ENCODE measurements at regions not wholly inside any gene's neighbourhood (a gene's known extent, or its start where the extent isn't known, plus 50 kb on each side); places are given as distances from the start of the nearest gene placed in this dataset.
"Not testable (repeated sequence)": the region's sequence is repeated elsewhere in the genome, so short reads cannot be mapped to it uniquely, and the experiment has no call there.

DNA sequence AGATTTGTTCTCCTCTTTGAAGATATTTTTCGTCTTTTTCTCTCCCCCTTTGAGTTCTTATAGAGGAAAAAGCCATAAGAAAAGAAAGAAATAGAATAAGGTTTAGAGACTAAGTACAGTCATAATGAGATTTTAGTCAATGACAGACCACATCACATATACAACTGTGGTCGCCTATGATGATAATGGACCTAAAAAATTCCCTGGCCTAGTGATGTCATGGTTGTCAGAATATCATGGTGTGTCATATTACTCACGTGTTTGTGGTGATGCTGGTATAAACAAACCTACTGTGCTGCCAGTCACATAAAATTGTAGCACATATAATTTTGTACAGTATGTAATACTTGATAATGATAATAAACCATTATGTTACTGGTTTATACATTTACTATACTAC, 1096.1 kb downstream of the OLFM4 start:
- H3K27ac Mint-ChIP-seq: no peak overlapping the region
- no peak overlapping the region for H3K4me3 Mint-ChIP-seq
- no peaks in the 10 kb centered on the region for H3K36me3 Mint-ChIP-seq (ENCODE audit: low read depth)

DNA sequence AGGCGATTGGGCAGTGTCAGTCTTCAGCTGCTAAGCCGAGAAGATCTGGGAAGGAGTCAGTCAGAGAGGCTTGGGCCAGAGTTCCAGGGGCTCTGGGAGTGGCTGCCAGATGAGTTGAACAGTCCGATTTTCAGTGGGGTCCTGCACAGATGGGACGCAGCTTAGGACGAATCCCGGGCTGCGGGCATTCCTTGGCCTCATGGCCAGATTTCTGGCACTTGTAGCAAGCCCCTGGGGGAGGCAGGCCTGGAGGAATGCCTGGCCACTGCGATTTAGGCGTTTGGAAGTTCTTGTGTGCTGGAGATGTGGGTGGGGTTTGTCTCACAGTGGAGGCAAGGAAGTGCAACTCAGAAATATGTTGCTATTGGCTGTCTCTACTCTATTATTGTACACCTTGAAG, 1102.3 kb downstream of the OLFM4 start:
- ATAC-seq (replicated peaks); H3K27ac Mint-ChIP-seq; H3K4me3 Mint-ChIP-seq; H3K36me3 Mint-ChIP-seq (ENCODE audit: low read depth); H3K27me3 Mint-ChIP-seq; H3K4me1 Mint-ChIP-seq: not testable (repeated sequence)
- H3K9me3 Mint-ChIP-seq: peaks cover 34% of the 10 kb centered on the region

More for the DNA sequence above, 1096.1 kb downstream of the OLFM4 start:
- Mint-ChIP-seq H3K4me1 (no peaks in the 10 kb centered on the region), H3K9me3 (peaks cover 23% of the 10 kb centered on the region), H3K27me3 (no peaks in the 10 kb centered on the region)
- no peak for ATAC-seq (replicated peaks)

DNA sequence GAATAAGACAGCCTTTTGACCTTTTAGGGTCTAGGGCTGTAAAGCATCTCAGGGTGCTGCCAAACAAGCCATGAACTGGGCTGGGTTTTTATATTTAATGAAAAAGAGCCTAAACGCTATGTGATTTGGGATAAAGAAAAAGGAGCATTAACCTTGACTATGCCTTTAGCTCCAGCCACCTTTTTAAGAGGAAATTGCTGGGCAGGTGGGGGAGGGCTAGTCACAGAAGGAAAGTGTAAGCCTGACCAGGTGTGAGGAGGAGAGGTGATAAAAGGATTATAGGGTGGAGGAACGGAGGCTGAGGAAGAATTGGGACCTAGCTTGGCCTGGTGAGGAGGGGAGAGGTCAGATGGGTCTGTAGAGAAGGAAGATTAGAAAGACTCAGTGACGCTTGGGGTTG, 1102.8 kb downstream of the OLFM4 start:
- not testable (repeated sequence) for H3K4me1 Mint-ChIP-seq; H3K36me3 Mint-ChIP-seq (ENCODE audit: low read depth); ATAC-seq (replicated peaks); H3K4me3 Mint-ChIP-seq; H3K27ac Mint-ChIP-seq; H3K27me3 Mint-ChIP-seq
- peaks cover 33% of the 10 kb centered on the region for H3K9me3 Mint-ChIP-seq

DNA sequence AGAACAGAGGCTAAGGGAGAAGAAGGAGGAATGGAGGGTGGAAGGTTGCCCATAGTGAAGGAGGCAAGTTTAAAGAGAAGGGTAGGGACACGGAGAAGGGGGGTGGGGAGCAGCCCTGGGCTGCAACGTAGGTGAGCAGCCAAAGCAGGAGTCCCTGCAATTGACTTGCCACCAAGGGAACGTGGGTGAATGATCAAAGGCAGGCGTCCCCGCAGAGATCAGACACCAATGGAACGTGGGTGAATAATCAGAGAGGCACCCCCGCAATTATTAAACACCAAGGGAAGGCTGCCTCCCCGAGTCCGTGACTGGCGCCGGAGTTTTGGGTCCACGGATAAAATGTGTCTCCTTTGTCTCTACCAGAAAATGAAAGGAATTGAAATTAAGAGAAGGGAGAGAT, 1103.5 kb downstream of the OLFM4 start:
- H3K4me1 Mint-ChIP-seq; H3K27ac Mint-ChIP-seq; ATAC-seq (replicated peaks); H3K36me3 Mint-ChIP-seq (ENCODE audit: low read depth); H3K4me3 Mint-ChIP-seq; H3K27me3 Mint-ChIP-seq: not testable (repeated sequence)
- H3K9me3 Mint-ChIP-seq: peaks cover 30% of the 10 kb centered on the region

DNA sequence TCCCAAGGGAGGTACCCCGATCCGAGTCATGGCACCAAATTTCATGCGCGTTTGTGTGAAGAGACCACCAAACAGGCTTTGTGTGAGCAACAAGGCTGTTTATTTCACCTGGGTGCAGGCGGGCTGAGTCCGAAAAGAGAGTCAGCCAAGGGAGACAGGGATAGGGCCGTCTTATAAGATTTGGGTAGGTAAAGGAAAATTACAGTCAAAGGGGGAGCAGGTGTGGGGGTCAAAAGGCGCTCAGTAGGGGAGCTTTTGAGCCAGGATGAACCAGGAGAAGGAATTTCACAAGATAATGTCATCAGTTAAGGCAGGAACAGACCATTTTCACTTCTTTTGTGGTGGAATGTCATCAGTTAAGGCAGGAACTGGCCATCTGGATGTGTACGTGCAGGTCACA, 1104.1 kb downstream of the OLFM4 start:
- H3K4me3 Mint-ChIP-seq; ATAC-seq (replicated peaks); H3K4me1 Mint-ChIP-seq; H3K27ac Mint-ChIP-seq; H3K27me3 Mint-ChIP-seq; H3K36me3 Mint-ChIP-seq (ENCODE audit: low read depth): not testable (repeated sequence)
- H3K9me3 Mint-ChIP-seq: peaks cover 30% of the 10 kb centered on the region

DNA sequence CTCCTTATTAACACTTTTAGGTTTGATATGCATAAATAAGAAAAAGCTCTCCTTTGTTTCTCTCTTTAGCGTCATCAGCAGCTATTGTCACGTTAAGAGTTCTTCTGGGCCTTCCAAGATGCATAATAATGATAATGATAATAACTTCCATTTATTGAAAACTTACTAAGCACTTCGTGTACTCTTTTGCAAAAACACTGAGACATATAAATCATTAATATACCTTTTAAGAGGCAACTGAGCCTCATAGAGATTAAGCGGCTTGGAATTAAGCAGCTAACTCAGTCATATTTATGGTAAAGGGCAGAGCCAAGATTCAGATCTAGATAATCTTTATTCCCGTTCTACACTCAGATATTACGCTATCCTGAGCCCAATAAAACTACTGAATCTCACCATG, 1105.1 kb downstream of the OLFM4 start:
- Mint-ChIP-seq H3K27me3 (no peaks in the 10 kb centered on the region), H3K36me3 (ENCODE audit: low read depth) (no peaks in the 10 kb centered on the region), H3K27ac (no peak overlapping the region), H3K4me1 (no peaks in the 10 kb centered on the region), H3K4me3 (no peak overlapping the region), H3K9me3 (peaks cover 30% of the 10 kb centered on the region)
- ATAC-seq (replicated peaks): no peak

DNA sequence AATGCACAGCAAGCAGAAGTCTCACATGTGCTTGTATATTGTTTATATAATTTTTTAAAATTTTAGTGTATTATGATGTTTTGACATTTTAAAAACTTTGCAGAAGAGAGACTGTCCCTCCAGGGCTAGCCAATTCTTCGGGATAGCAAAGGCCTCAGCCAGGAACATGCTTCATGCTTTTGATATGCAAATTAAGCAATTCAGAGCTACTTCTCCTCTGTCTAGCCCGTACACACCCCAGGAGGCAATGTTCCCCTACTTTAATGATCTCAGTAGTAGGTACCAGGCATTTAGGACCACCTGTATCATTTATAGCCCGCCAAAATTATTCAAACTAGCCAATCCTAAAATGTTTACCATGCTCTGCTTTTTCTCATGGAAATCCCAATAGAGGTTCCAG, 1116.2 kb downstream of the OLFM4 start:
- Mint-ChIP-seq H3K9me3 (peaks cover 20% of the 10 kb centered on the region), H3K4me3 (no peak overlapping the region), H3K27me3 (no peaks in the 10 kb centered on the region), H3K4me1 (no peaks in the 10 kb centered on the region), H3K36me3 (ENCODE audit: low read depth) (no peaks in the 10 kb centered on the region), H3K27ac (no peak overlapping the region)
- ATAC-seq (replicated peaks): no peak

DNA sequence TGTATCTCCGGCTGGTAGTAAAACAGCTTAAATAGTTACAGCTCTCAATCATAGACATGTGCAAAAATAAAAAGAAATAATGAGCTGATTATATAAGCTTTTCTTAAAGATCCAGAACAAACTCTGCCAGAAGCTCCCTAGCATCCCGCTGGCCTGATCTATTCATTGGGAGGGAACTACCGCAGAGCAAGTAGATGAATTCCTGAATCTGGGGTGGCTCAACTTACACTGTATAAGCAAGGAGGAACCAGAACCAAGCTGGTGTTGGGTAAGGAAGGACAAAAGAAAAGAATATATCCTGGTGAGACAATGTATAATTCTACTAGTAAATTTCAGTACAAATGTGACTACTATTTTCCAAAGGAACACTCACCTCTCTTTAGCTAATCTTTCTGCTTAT, 1122.2 kb downstream of the OLFM4 start:
- Mint-ChIP-seq H3K36me3 (ENCODE audit: low read depth) (no peaks in the 10 kb centered on the region), H3K4me1 (no peaks in the 10 kb centered on the region), H3K27ac (no peak overlapping the region), H3K27me3 (no peaks in the 10 kb centered on the region), H3K4me3 (no peak overlapping the region), H3K9me3 (peaks cover 16% of the 10 kb centered on the region)
- no peak for ATAC-seq (replicated peaks)

DNA sequence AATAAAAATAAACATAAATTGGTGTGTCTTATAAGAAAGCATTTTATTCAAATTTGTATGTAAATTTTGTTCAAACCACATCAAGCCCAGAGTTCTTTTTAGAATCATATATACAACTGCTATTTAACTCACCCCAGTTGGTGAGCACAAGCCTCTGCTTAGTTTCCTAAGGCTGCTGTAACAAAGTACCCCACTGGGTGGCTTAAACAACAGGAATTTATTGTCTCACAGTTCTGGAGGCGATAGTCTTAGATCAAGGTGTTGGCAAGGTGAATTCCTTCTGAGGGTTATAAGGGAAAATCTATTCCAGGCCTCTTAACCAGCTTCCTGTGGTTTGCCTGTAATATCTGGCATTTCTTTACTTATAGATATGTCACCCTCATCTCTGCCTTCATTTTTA, 1133.5 kb downstream of the OLFM4 start:
- no peak for ATAC-seq (replicated peaks)
- H3K9me3 Mint-ChIP-seq: peaks cover 16% of the 10 kb centered on the region
- no peaks in the 10 kb centered on the region for H3K36me3 Mint-ChIP-seq (ENCODE audit: low read depth)
- H3K27me3 Mint-ChIP-seq: no peaks in the 10 kb centered on the region
- no peak overlapping the region for H3K27ac Mint-ChIP-seq
- H3K4me1 Mint-ChIP-seq: no peaks in the 10 kb centered on the region
- no peak overlapping the region for H3K4me3 Mint-ChIP-seq

DNA sequence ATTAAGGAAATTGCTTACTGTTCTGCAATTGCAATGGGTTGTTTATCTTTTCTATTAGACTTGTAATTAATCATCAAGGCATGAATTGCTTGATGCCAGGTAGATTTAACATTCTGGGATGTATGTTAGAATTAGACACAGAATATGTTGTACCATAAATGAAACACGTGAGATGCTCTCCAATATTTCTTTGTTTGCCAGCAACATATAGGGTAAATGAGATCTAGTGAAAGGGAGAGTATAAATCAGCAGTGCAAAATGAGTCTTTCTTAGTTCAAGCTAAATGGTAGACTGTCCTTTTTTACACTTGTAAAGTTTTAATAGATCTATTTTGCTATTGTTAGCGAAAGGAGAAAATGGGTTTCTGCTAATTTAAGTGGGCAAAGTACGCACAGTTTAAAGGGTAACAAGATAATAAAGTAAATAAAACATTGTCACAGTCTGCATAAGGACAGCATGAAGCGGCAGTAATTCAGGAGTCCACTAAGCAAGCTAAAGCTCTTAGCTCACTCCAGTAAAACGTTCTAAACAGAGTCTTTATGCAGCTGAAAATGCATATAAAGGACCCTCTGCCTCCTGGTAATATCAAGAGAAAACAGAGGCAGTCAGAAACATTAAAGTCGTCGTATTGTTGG, 1137.1 kb downstream of the OLFM4 start:
- Mint-ChIP-seq H3K4me3 (no peak overlapping the region), H3K27me3 (no peaks in the 10 kb centered on the region), H3K9me3 (peaks cover 12% of the 10 kb centered on the region), H3K4me1 (no peaks in the 10 kb centered on the region), H3K27ac (no peak overlapping the region), H3K36me3 (ENCODE audit: low read depth) (no peaks in the 10 kb centered on the region)
- no peak for ATAC-seq (replicated peaks)

DNA sequence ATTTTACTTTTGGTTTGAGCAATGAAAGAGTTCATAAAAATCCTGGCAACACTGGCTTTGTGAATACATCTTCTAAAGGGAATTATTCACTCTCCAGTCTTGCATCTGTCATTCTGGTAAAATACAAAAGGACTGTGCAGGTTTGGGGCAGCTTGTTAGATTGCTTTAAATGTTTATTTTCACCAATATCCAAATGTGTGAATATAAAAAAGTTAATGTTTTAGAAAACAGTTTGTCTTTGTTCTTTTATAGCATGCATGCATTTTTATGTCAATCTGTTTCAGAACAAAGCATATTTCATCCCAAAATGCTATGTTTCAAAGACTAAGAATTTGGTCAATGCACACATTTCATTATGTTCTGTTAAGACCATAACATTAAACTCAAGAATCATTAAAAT, 1145.4 kb downstream of the OLFM4 start:
- Mint-ChIP-seq H3K4me1 (no peaks in the 10 kb centered on the region), H3K9me3 (peaks cover 3% of the 10 kb centered on the region), H3K36me3 (ENCODE audit: low read depth) (no peaks in the 10 kb centered on the region), H3K27ac (no peak overlapping the region), H3K4me3 (no peak overlapping the region), H3K27me3 (no peaks in the 10 kb centered on the region)
- ATAC-seq (replicated peaks): no peak

DNA sequence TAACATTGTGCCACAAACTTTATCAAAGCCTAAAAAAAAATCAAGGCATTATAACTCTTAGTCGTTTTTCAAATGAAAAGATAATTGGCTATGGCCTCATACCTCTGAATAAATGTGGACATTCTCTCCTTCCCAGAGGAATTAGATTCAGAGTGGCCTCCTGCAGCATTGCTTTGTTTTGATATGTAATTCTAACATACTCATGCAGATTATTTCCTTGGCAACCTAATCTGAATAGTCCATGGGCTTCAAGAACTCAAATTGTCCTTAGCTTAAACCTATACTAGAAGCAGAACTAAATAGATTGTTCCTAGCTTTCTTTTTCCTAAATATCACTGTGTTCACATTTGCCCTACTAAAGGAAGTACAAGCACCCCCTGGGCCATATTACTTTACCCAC, 1146.9 kb downstream of the OLFM4 start:
- ATAC-seq (replicated peaks): no peak
- no peak overlapping the region for H3K27ac Mint-ChIP-seq
- no peaks in the 10 kb centered on the region for H3K36me3 Mint-ChIP-seq (ENCODE audit: low read depth)
- peaks cover 7% of the 10 kb centered on the region for H3K9me3 Mint-ChIP-seq
- no peaks in the 10 kb centered on the region for H3K27me3 Mint-ChIP-seq
- no peak overlapping the region for H3K4me3 Mint-ChIP-seq
- H3K4me1 Mint-ChIP-seq: no peaks in the 10 kb centered on the region

DNA sequence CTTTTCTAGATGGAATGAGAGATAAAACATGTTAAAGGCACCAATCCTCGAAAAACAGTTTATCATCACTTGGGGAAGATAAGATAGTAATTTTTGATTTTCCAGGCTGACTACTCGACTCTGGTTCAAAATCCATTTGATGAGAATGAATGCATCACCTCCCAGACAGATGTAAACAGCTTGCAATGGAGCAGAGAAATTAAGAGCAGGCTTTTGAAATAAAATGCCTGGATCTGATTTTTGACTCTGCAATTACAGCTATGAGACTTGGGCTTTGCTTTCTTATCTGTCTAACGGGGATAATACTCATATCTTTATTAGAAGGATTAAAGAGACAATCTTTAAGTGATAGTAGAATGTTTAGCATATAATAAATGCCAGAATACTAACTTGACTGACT, 1148.9 kb downstream of the OLFM4 start:
- no peak overlapping the region for H3K4me3 Mint-ChIP-seq
- no peaks in the 10 kb centered on the region for H3K36me3 Mint-ChIP-seq (ENCODE audit: low read depth)
- no peak overlapping the region for H3K27ac Mint-ChIP-seq
- peaks cover 5% of the 10 kb centered on the region for H3K9me3 Mint-ChIP-seq
- H3K27me3 Mint-ChIP-seq: no peaks in the 10 kb centered on the region
- no peaks in the 10 kb centered on the region for H3K4me1 Mint-ChIP-seq
- no peak for ATAC-seq (replicated peaks)

DNA sequence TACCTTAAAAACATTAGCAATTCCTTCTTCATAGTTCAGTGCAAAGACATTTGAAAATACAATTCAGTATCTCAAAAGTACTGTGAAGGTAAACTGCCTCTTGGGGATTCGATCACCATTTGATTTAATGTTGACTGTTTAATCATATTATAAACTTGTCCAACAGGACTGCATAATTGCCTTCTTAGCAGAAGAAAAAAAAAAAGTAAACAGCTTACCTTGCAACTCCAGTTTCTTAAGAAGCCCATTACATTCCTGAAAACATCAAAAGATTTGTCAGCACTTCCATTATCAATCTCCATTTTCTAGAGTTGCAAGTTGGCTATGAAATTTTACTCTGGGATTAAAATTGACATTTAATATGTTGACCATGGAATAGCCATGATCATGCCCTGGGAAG, 1154.6 kb downstream of the OLFM4 start:
- H3K4me1 Mint-ChIP-seq: no peaks in the 10 kb centered on the region
- no peak for ATAC-seq (replicated peaks)
- no peaks in the 10 kb centered on the region for H3K27me3 Mint-ChIP-seq
- no peak overlapping the region for H3K27ac Mint-ChIP-seq
- H3K4me3 Mint-ChIP-seq: no peak overlapping the region
- H3K9me3 Mint-ChIP-seq: peaks cover 22% of the 10 kb centered on the region
- H3K36me3 Mint-ChIP-seq (ENCODE audit: low read depth): no peaks in the 10 kb centered on the region

DNA sequence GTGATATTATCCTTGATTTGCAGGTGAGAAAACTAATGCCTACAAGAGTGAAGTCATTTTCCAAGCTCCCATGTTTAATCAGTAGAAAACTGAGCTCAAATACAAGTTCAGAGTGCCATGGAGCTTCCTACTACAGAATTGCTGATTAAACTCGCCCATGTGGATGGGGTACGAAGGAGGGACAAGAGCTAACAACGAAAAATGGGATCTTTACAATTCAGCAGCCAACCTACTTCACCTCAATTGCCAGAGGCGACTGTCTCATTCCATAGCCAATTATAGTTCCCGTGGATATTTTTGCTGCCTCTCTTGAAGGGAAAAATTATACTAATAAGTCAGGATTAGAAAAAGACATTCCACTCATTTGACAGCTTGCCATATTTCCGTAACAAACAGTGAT, 1155.1 kb downstream of the OLFM4 start:
- Mint-ChIP-seq H3K4me3 (no peak overlapping the region), H3K27me3 (no peaks in the 10 kb centered on the region), H3K36me3 (ENCODE audit: low read depth) (no peaks in the 10 kb centered on the region), H3K9me3 (peaks cover 22% of the 10 kb centered on the region), H3K27ac (no peak overlapping the region), H3K4me1 (no peaks in the 10 kb centered on the region)
- no peak for ATAC-seq (replicated peaks)

DNA sequence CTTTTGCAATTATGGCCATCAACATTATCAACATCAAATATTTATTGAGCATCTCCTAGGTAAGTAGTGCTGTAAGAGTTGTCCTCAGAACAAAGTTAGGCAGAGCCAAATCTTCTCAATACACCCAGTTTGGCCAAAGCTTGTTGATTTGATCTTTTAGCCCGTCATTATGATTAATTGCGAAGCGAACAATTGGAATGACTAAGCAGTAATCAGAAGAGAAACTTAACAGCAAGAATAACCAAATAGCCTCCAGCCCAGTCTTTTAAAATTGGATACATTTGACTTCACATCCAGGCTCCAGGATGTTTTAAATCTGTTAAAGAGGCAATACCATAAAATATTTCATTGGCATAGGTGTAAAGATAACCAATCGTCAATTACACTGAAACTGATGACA, 1156.0 kb downstream of the OLFM4 start:
- no peaks in the 10 kb centered on the region for H3K27me3 Mint-ChIP-seq
- H3K27ac Mint-ChIP-seq: no peak overlapping the region
- ATAC-seq (replicated peaks): no peak
- H3K4me1 Mint-ChIP-seq: no peaks in the 10 kb centered on the region
- H3K36me3 Mint-ChIP-seq (ENCODE audit: low read depth): no peaks in the 10 kb centered on the region
- peaks cover 22% of the 10 kb centered on the region for H3K9me3 Mint-ChIP-seq
- H3K4me3 Mint-ChIP-seq: no peak overlapping the region

Measured in activated T-helper 17 cell treated with anti-CD3 and anti-CD28 coated beads, Interleukin-2, amount 50 U/mL, for 72 hours (primary cell).